ENCODE measurements at regions not wholly inside any gene's neighbourhood (a gene's known extent, or its start where the extent isn't known, plus 50 kb on each side); places are given as distances from the start of the nearest gene placed in this dataset.
"Not testable (repeated sequence)": the region's sequence is repeated elsewhere in the genome, so short reads cannot be mapped to it uniquely, and the experiment has no call there.

DNA sequence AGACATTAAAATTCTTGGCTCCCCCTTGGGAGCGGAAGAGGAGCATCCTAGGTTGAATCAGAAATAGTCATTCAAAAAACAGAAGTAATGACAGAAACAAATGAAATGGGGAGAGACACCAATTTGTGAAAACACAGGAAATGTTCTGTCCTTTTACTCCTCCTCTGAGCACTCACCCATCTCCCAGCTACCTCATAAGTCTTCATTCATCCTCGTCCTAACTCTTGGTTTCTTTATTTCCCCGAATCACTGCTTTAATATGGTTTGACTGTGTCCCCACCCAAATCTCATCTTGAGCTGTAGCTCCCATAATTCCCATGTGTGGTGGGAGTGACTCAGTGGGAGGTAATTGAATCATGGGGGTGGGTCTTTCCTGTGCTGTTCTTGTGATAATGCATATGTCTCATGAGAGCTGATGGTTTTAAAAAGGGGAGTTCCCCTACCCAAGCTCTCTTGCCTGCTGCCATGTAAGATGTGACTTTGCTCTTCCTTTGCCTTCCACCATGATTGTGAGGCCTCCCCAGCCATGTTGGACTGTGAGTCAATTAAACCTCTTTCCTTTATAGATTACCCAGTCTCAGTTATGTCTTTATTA is 579.7 kb upstream of the CBLB start:
- TF ChIP-seq, protein P1, sequence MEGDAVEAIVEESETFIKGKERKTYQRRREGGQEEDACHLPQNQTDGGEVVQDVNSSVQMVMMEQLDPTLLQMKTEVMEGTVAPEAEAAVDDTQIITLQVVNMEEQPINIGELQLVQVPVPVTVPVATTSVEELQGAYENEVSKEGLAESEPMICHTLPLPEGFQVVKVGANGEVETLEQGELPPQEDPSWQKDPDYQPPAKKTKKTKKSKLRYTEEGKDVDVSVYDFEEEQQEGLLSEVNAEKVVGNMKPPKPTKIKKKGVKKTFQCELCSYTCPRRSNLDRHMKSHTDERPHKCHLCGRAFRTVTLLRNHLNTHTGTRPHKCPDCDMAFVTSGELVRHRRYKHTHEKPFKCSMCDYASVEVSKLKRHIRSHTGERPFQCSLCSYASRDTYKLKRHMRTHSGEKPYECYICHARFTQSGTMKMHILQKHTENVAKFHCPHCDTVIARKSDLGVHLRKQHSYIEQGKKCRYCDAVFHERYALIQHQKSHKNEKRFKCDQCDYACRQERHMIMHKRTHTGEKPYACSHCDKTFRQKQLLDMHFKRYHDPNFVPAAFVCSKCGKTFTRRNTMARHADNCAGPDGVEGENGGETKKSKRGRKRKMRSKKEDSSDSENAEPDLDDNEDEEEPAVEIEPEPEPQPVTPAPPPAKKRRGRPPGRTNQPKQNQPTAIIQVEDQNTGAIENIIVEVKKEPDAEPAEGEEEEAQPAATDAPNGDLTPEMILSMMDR (IDR thresholded peaks at IDR 0.05): not testable (repeated sequence)
- not testable (repeated sequence) for TF ChIP-seq POLR2A (IDR thresholded peaks at IDR 0.05)

Data from body of pancreas (tissue), 4 donors.